ENCODE measurements at regions not wholly inside any gene's neighbourhood (a gene's known extent, or its start where the extent isn't known, plus 50 kb on each side); places are given as distances from the start of the nearest gene placed in this dataset.

- no peak for TF ChIP-seq CTCF (IDR thresholded peaks at IDR 0.05; ENCODE audit: insufficient read depth, missing control alignments)
- no peak for FAIRE-seq
- DNase-seq (ENCODE audit: insufficient read length, low spot score) = no peak
Measured at GRCh38 chr6:164898412-164898811, 411.0 kb downstream of the C6orf118 start.

- FAIRE-seq (no peak), DNase-seq (ENCODE audit: insufficient read length, low spot score) (no peak)
- no peak for TF ChIP-seq CTCF (IDR thresholded peaks at IDR 0.05; ENCODE audit: insufficient read depth, missing control alignments)
Measured at GRCh38 chr6:164897523-164898235, 411.7 kb downstream of the C6orf118 start.

- no peak for DNase-seq (ENCODE audit: insufficient read length, low spot score)
- no peak for TF ChIP-seq CTCF (IDR thresholded peaks at IDR 0.05; ENCODE audit: insufficient read depth, missing control alignments)
- no peak for FAIRE-seq
Measured at GRCh38 chr6:164889980-164890379, 419.4 kb downstream of the C6orf118 start.

GRCh38 chr6:164887660-164888059 is 421.7 kb downstream of the C6orf118 start:
- FAIRE-seq = no peak
- no peak for DNase-seq (ENCODE audit: insufficient read length, low spot score)
- no peak for TF ChIP-seq CTCF (IDR thresholded peaks at IDR 0.05; ENCODE audit: insufficient read depth, missing control alignments)

- no peak for TF ChIP-seq CTCF (IDR thresholded peaks at IDR 0.05; ENCODE audit: insufficient read depth, missing control alignments)
- no peak for FAIRE-seq
- no peak for DNase-seq (ENCODE audit: insufficient read length, low spot score)
Measured at GRCh38 chr6:164882236-164882635, 427.2 kb downstream of the C6orf118 start.

- FAIRE-seq (no peak), DNase-seq (ENCODE audit: insufficient read length, low spot score) (no peak)
- no peak for TF ChIP-seq CTCF (IDR thresholded peaks at IDR 0.05; ENCODE audit: insufficient read depth, missing control alignments)
Measured at GRCh38 chr6:164871783-164872182, 437.6 kb downstream of the C6orf118 start.

- no peak for TF ChIP-seq CTCF (IDR thresholded peaks at IDR 0.05; ENCODE audit: insufficient read depth, missing control alignments)
- DNase-seq (ENCODE audit: insufficient read length, low spot score) = no peak
- no peak for FAIRE-seq
Measured at GRCh38 chr6:164870164-164870563, 439.2 kb downstream of the C6orf118 start.
